Activated effector memory CD4-positive, alpha-beta T cell treated with anti-CD3 and anti-CD28 coated beads, Interleukin-2, amount 50 U/mL, for 16 hours (primary cell): ENCODE measurements at regions not wholly inside any gene's neighbourhood (a gene's known extent, or its start where the extent isn't known, plus 50 kb on each side); places are given as distances from the start of the nearest gene placed in this dataset.

ENCODE experiments used
- DNase-seq: peaks from one replicate; pipeline ENCODE4 v3.0.0-alpha.2; 2020

DNA sequence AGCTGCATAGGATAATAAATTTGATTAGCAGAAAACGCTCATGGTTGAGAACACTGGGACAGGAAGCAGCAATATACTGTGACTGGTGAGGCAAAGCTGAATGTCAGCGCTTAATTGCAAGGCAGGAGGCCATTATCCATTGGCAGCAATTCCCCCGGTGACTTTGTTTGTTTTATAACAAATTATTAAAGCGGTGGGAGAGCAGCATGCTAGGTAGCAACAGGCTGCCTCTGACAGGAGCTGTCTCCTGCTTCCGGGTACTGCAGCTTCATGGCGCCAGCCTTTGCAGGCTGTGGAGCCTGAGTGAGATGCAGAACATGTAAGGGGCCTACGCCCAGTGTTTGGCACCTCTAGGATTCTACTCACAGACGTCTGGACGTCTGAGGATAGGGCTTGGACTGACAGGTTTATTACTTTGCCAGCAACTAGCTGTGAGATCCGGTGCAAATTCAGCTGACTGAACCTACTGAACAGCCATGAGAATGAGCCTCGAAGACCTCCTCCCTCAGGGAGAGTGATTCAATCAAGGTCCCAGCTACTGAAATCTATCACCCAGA, 82.1 kb upstream of the SSTR1 start:
- DNase-seq = no peak

DNA sequence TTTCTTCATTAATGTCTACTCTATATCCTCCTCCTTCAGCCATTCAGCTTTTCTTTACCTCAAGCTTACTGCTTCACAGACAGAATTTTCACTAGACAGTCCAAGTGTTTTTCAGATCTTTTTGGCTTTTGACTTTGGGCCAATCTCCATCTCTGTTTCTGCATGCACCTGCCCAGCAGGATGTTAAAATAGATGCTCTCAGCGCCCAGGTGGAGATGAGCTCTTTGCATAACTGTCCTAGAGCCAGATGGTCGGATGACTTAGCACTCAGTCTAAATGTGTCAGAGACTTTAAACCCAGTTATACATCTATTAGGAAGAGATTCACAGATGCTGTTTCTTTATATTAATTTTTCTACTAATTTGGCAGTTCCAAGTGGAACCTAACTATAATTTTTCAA, 80.3 kb upstream of the SSTR1 start:
- no peak for DNase-seq

DNA sequence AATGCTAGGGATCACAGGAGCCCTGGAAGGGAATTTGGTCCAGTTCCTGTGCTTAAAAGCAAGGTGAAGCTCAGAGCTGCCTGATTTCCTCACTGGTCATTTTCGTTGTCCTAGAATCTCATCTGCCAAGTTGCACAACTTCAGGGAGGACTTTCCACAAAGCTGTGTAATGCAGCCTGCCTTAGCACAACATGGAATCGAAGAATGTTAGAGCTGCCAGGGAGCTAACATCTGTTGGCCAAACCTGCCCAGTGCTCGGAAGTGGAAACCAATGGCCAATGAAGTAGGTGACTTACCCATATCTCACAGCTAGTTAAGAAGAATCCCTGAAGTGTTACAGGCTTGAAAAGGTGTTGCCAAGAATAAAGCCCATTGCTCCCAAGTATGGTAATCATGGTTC, 79.9 kb upstream of the SSTR1 start:
- DNase-seq = no peak

DNA sequence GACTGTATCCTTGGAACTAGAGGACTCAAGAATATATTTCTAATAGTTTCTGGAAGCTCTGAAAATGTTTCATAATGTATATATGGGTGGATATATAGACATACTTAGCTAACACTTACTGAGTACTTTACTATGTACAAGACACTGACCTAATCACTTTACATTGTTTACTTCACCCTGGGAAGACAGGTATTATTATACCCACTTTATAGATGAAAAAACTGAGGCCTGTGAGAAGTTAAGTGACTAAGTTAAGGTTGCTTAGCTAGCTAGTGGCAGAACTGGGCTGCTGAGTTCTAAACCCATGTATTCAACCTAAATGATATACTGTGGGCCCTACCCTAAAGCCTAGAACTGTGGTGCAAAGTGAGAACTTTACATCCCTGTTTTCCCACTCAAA, 79.1 kb upstream of the SSTR1 start:
- no peak for DNase-seq

DNA sequence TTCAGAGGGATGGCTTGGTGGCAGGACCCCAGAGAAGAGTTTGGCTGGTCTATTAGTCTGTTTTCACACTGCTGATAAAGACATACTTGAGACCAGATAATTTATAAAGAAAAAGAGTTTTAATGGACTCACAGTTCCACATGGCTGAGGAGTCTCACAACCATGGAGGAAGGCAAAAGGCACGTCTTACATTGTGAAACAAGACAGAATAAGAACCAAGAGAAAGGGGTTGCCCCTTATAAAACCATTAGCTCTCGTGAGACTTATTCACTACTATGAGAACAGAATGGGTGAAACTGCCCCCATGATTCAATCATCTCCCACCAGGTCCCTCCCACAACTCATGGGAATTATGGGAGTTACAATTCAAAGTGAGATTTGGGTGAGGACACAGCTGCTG, 78.5 kb upstream of the SSTR1 start:
- DNase-seq = no peak

DNA sequence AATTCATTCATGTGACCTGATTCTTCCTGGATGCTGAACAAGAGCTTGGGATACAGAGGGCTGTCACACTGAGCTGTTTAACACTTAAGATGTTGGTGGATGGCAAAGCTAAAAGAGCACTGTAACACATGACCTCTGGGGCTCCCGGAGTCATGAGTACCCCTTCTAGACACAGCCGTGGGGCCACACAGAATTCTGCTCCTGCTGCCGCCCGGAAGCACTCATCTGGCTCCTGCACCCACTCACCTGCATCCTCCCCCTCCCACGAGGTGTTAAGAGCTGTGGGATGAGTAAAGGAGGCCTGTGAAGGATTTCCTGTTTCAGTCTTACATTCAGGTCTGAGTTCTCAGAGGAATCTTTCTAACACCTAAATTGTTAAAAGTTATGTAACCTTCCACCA, 78.0 kb upstream of the SSTR1 start:
- peak; percentile 64 for DNase-seq

DNA sequence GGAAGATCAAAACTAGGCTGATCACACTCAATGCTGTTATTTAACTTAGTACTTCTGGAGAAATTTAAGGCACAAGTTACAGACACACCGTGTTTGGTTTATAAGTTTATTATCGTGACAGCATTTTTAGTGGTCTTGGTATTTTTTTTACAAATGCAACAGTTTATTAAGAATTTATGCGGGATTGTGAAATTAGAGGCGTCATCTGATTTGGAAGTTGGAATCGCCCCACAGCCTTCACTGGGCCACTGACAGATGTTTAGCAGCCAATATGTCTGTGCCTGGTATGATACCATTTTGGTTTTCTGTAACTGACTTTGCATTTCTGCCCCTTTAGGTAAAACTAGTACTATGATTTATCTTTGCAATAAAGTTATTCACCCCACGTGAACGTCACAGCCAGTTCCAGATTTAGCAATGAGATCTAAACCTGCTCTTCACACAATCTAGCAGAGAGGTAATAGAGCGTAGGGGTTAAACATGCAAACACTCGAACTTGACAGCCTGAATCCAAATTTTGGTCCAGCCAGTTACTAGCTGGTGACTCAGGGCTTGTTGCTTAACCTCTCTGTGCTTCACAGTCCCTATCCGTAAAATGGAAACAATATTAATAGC, 73.2 kb upstream of the SSTR1 start:
- DNase-seq = no peak

DNA sequence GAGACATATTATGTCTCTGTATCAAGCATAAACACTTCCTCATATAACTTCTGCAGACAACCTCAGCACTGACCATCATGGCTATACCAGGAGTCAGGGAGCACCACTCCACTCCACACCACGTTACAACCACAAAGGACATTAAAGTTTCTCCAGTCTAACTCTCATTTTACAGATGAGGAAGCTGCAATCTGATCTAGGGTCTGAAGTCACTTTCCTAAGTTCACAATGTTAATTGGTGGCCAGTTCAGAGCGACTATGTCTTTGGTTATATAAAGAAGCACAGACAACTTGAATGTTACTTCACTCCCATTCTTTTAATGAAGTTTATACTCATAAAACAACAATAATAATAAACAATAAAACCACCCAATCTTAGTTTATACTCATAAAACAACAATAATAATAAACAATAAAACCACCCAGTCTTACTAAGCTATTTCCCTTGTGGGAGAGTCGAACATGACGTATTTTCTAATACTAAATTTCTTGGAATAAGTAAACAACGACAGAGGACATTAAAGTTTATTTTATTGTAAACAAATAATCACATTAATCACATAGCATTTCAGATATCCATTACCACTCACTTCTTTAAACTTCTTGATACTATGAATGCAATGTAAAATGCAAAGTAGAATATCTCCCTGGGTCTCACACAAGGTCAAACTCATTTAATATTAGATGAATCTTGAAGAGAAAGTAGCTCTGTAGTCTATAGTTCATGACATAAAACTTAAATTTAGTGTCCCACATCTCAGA, 72.4 kb upstream of the SSTR1 start:
- DNase-seq = no peak

DNA sequence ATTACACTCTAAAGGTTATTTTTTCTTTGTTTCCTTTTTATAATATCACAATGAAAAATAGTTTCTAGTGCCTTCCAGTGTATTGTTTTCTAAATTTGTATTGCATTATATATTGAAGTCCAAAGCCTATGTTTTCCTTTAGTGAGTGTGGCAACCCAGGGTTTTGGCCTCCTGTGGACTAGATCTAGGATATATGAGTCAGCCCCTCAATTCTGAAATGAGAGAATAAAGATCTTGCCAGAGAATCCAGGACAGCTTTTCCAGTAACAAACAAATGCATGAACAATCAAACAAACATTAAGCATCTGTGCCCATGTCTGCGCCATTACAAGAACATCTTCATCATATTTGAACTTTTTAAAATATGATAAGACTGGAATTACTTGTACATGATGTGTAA, 70.7 kb upstream of the SSTR1 start:
- DNase-seq = no peak

DNA sequence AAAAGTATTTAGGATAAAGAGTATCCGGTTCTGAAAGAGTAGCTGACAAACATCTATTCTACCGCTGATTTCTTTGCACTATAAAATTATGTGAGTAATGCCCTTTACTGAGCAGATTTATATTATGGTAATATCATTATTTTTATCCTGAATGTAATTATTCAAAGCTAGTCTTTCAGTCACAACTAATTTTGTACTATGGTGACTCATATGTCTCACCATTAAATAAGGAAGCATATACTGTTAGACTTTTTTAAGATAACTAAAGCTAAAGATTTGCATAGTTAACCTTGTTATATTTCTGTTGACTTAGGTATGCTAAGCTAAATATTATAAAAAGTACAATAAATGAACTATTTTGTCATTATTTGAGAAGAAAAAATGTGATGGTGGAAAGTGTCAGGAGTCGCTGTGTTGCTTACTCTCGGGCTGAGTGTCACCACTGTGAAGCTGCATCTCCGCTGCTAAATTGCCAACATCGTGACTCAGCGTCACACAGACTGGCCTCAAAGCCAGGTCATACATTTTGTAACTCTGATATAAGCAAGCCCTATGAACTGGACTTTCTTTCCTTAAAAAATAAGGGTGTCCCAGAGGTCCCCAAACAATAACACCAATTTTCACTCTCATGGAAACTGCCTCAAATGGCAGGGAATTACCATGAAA, 69.1 kb upstream of the SSTR1 start:
- no peak for DNase-seq

DNA sequence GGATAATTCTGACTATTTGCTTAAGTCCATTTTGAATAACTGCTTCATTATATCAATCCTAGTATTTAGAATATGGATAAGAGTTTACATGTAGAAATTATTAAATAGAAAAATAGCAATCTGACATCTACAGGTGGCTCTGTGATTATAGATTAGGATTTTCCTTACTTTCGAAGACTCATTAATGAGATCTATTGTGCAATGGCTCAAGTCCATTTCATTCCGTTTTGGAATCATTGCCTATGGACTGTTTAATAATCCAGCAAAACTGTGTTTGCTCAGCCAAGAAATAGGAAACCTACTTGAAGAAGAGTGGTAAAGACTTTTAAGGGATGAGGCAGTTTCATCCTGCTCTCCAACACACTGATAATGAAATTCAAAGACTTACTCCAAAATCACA, 67.8 kb upstream of the SSTR1 start:
- DNase-seq = no peak

DNA sequence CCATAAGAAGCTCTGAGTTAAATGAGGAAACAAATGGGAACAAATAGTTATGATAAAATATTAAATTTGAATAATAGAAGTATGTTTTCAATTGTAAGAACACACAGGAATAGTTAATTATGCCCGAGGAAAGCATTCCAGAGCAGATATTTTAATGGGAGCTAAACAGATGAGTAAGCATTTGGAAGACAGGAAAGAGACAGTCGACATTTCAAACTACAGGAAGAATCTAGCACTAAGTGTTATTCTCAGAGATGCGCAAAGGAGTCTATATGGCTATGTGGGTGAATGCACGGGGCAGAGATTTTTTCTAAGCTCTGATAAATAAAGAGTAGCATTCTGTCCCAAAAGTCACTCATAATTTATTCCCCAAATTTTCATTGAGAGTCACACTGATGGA, 64.5 kb upstream of the SSTR1 start:
- no peak for DNase-seq

DNA sequence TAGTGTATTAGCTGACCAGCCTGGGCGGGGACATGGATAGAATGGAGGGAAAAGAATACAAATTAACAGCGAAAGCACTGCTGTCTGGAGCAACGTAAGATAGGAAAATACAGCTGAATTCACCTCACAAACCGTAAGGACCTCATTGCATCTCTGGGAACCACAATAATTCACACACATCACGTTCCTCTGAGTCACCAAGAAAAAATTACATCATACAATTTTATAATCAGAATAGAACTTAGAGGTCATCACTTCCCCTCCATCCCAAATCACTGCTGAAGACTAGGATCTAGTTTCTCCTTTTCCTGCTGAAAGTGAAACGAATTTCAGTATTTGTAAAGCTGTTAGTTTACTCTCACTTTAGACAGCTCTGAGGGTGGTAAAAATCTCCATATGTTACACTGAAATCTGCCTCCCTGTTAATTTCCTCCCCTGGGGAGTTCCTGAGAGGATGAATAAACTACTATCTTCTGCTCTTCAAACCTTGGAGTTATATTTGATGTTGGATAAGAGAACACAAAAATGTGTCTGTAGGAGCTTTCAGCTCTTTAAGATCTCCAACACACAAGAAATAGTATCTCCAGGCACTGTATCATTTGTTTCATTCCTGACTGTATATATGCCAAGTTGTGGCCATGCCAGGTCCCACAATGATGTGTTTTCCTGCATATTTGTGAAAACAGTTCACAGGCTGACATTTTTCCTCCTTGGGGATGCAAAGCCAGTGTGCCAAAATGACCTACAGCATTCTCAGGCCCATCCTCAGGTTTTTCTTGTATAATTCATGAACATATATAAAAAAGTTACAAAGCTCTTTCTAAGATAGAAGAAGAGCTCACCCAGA, 63.8 kb upstream of the SSTR1 start:
- no peak for DNase-seq

DNA sequence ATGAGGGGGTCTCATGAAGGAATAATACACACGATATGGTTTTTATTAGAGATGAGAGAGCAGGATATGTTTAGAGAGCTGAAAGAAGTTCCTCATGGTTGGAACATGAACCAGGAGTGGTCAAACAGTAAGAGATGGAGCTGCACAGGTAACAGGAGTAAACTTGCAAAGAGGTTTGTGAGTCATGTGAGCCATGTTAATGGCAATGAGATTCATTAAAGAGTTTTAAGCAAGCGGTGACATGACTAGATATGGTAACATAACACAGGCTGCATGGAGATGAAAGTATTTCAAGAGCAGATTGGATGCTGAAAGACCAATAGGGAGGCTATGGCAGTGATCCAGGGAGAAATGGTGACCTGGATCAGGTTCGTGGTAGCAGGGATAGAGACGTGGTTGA, 62.6 kb upstream of the SSTR1 start:
- no peak for DNase-seq

DNA sequence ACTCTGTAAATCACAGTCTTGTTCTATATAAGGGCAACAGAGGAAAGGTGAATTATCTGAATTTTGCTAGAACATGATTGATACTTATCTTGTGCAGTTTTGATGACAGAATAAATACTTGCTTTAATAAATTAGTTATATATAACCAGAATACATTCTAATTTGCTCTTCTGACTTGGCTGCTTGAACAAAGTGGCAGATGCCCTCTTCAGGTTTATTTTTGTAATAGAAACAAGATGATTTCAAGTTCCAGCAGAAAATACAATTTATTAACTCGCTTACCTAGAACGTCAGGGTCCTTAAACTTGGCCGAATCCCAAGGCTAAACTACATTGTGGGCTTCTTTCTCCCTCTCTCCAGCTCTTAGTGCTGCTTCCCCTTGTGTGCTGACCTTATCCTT, 57.6 kb upstream of the SSTR1 start:
- DNase-seq = no peak
